Kidney epithelial cell (primary cell): ENCODE measurements at regions not wholly inside any gene's neighbourhood (a gene's known extent, or its start where the extent isn't known, plus 50 kb on each side); places are given as distances from the start of the nearest gene placed in this dataset.

Experiments
- DNase-seq: peaks from one replicate; pipeline ENCODE4 v3.0.0-alpha.2; 2010; ENCODE audit warnings: low read depth
- H3K27me3 ChIP-seq: 2 replicates; pipeline ENCODE4 v1.6.0; 2011; ENCODE audit warnings: low read length; ENCODE audit not compliant: control insufficient read depth, insufficient read depth
- H3K36me3 ChIP-seq: 2 replicates; pipeline ENCODE4 v1.5.1; 2011; ENCODE audit warnings: low read length; ENCODE audit not compliant: control insufficient read depth, insufficient read depth
- H3K4me3 ChIP-seq: 2 replicates; pipeline ENCODE4 v1.5.1; 2011; ENCODE audit warnings: low read depth, mild to moderate bottlenecking, control low read depth, low read length
- CTCF ChIP-seq: IDR thresholded peaks from 2 replicates; pipeline ENCODE4 v1.5.1; 2011; ENCODE audit warnings: mild to moderate bottlenecking, moderate library complexity, low read length, control low read depth, inconsistent platforms; ENCODE audit not compliant: insufficient read depth, poor library complexity, severe bottlenecking

GRCh38 chr2:18934886-18935285, 345.5 kb upstream of the NT5C1B start:
- no peak for DNase-seq
- TF ChIP-seq CTCF: no peak
- Histone ChIP-seq H3K36me3 (no peaks in the 10 kb centered on the region), H3K27me3 (no peaks in the 10 kb centered on the region), H3K4me3 (no peak overlapping the region)

DNA sequence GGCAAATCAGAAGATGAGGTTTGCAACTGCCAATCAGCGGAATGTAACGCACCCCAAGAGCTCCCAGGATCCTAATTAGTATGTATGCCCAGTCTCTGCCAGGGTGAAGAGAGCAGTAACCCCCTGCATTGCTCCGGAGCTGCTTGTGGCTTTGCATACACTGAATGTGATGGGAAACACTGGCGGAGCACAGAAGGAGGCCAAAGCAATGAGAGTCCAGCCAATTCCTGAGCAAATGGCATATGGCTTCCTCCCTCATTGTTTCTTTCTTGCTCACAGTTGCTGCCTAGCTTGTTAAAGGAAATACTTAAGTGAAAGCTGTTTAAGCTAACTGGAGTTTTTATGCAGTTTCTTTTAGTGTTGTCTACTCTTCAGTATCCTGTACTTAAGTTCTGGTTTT, 343.5 kb upstream of the NT5C1B start:
- no peak overlapping the region for H3K4me3 ChIP-seq
- no peaks in the 10 kb centered on the region for H3K27me3 ChIP-seq
- no peak for TF ChIP-seq CTCF
- DNase-seq: no peak
- H3K36me3 ChIP-seq: no peaks in the 10 kb centered on the region

DNA sequence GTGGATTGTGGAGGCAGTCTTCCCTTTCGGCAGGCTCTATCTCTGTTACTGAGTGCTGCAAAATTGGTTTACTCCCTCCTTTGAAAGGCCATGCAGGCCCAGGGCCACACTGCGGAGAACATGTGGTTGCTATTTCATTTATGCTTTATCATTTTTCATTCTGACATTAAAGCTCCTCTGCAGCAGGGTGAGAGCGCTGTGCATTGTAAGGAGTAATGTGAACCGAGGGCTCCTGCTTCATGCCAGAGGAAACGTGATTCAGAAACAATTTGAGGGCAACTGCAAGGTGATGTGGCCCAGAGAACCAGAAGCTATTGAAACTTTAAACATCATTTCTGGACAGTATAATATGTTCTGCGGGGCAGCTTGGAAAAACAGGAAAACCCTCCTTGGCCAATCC, 341.6 kb upstream of the NT5C1B start:
- Histone ChIP-seq H3K27me3 (no peaks in the 10 kb centered on the region), H3K4me3 (no peak overlapping the region), H3K36me3 (no peaks in the 10 kb centered on the region)
- TF ChIP-seq CTCF: no peak
- DNase-seq: no peak

DNA sequence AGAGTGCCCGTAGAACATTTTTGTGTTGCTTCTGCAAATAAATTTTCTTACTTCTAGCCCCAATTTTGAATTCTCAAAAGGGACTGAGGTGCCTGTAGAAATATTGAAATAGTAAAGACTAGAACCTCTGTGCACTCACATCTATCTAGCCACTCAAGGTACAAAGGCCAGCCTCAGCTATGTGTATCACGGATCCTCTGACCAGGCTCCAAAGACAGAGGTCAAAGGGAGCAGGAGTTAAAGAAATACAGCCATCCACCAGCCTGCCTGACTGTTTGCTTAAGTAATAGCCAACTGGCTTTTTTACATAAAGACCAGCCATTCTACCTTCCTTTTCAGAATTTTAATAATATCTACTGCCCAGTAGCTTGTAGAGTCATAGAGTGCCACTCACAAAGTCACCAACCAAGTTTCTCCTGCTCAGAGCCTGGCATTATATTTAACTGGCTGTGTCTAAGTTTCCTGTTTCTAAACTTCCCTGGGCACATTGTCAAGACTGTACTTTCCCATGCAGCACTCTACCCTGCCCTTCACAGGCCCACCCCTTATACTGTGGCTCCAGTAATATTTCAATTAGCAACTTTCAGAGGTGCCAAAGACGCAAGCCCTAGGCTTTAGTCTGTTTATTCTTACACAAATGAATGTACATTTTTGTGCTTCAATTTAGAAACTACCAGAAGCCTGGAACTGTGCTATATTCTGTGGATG, 338.3 kb upstream of the NT5C1B start:
- no peaks in the 10 kb centered on the region for H3K27me3 ChIP-seq
- TF ChIP-seq CTCF: no peak
- no peak for DNase-seq
- no peaks in the 10 kb centered on the region for H3K36me3 ChIP-seq
- no peak overlapping the region for H3K4me3 ChIP-seq

- no peaks in the 10 kb centered on the region for H3K27me3 ChIP-seq
- no peaks in the 10 kb centered on the region for H3K36me3 ChIP-seq
- TF ChIP-seq CTCF: no peak
- no peak overlapping the region for H3K4me3 ChIP-seq
- no peak for DNase-seq
Observed at GRCh38 chr2:18926631-18927524, 337.5 kb upstream of the NT5C1B start.
